Motor neuron (in vitro differentiated cells): ENCODE measurements at regions not wholly inside any gene's neighbourhood (a gene's known extent, or its start where the extent isn't known, plus 50 kb on each side); places are given as distances from the start of the nearest gene placed in this dataset.
A peak's percentile ranks its signal among the peaks of the same experiment; 100 is the strongest.

Experiments used
- ATAC-seq, 8 experiments: fragments of 200-7000 bp; cut with Tn5 transposase; replicated peaks in 6 of 8; 2 replicates each; pipeline ENCODE4 v1.8.0; 2021; ENCODE audit warnings: mild to moderate bottlenecking in 8 of 8, moderate library complexity in 8 of 8
- H3K27ac ChIP-seq, 2 donors: fragments of 250-450 bp; sonication (Bioruptor Pico); 2 replicates each; pipeline ENCODE4 v1.9.0; 2021; ENCODE audit warnings: antibody characterized with exemption in 2 of 2, mild to moderate bottlenecking in 2 of 2, moderate library complexity in 1 of 2
- H3K4me1 ChIP-seq, 2 donors: fragments of 250-450 bp; sonication (Bioruptor Pico); replicated peaks in 1 of 2; 2 replicates each; pipeline ENCODE4 v1.6.1; 2021; ENCODE audit warnings: antibody characterized with exemption in 2 of 2, mild to moderate bottlenecking in 2 of 2, moderate library complexity in 1 of 2
- H3K4me3 ChIP-seq, 5 donors: fragments of 250-450 bp; sonication (Bioruptor Pico); 2 replicates each; pipeline ENCODE4 v1.9.0; 2021; ENCODE audit warnings: antibody characterized with exemption in 5 of 5, mild to moderate bottlenecking in 5 of 5, moderate library complexity in 4 of 5
- WGBS, 10 experiments: fragments of 450-650 bp; shearing (Covaris generic); methylation state at CpG; one replicate each; pipeline ENCODE4 v1.0.0; 2022; 5-methylcytosine and 5-hydroxymethylcytosine counted together
- in situ Hi-C, 9 experiments: fragments of 400-800 bp; cut with MboI; loops; one replicate each; pipeline ENCODE4 v1.15.0; 2021; ENCODE audit warnings: low sequenced_read_pairs in 9 of 9, low pct_unique_long_range_greater_than_20kb in 2 of 9; ENCODE audit not compliant: unreplicated experiment in 9 of 9

DNA sequence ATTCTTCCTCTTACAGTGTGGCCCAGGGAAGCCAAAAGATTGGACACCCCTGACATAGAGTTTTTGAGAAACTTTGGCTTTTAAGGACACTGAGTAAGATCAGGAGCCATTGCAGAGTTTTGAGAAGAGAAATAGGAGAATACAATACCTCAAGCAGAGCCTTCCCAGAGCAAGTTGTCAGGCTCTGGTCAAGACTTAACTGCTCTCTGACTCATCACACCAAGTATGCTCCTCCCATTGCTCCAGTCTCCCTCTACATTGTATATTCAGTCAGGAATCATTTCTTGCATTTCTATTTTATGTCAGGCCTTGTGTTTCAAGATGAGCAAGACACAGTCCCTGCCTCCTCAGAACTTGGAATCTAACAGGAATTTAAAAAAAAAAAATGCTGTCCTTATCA is 176.4 kb upstream of the FMR1 start:
- peak in 1 of 8 experiments; percentile 30 for ATAC-seq
- in situ Hi-C loops = no loop called here
- no peak overlapping the region for H3K27ac ChIP-seq
- H3K4me3 ChIP-seq = no peak overlapping the region
- no peaks in the 10 kb centered on the region for H3K4me1 ChIP-seq

DNA sequence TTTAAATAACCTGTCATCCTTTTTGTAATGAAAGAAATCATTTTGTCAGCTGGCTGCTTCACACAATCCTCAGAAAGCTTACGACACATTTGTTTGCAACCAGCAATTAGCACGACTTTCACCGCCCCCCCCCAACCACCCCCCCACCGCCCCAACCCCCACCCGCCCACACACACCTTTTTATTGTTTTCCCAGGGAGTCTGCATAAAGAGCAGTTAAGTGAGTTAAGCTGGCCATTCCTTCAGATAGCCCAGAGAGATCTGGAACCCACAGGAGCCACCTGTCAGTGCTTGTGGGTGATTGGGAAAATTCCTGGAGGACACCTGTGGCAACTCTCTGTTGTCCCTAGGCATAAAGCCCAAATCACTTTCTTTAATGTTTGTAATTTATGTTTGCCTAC is 175.7 kb upstream of the FMR1 start:
- no peak for ATAC-seq
- no peaks in the 10 kb centered on the region for H3K4me1 ChIP-seq
- WGBS, 10 experiments = 40% methylated on average over 1 of the region's 5 CpGs; no CpG with 5 or more reads in 9 of the 10 experiments
- in situ Hi-C loops = no loop called here
- no peak overlapping the region for H3K27ac ChIP-seq
- H3K4me3 ChIP-seq = no peak overlapping the region

DNA sequence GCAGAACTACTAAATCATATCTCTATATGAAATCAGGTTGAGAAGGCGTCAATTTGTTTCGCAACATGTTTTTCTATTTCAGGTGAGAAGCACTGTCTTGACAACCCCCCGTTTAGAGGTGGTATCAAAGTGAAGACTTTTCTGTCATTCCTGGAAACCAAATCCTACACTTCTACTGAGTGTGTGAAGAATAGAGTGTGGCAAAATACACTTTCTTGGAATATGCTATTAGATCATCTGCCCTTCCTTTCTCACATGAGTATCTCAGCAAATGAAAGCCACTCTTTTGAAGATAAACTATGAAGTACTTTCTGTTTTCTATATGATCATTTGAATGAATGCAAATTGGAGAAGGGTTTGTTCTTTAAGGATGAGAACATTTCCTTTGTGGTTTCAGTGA is 174.0 kb upstream of the FMR1 start:
- in situ Hi-C loops = no loop called here
- no peaks in the 10 kb centered on the region for H3K4me1 ChIP-seq
- WGBS, 10 experiments = 3 to 95% (median 14%) methylated on average over 2 to 3 of the region's 3 CpGs; no CpG with 5 or more reads in 7 of the 10 experiments
- no peak overlapping the region for H3K4me3 ChIP-seq
- H3K27ac ChIP-seq = no peak overlapping the region
- no peak for ATAC-seq

DNA sequence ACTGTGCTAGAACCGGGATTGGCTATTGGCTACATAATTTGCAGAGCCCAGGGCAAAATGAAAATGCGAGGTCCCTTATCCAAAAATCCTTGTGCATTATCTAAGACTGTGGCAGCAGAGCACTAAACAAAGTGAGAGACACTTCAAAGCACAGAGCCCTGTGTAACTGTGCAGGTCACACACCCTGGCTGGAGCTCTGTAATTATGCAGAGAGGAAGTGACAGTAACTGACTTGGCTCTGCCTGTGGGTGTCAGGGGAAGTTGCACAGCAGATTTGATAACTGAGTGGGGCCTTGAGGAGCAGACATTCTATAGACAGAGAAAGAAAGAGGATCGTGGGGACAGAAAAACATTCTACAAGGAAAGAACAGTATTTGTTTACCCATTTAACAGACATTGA is 173.5 kb upstream of the FMR1 start:
- in situ Hi-C loops = no loop called here
- Histone ChIP-seq H3K4me1 (no peaks in the 10 kb centered on the region), H3K4me3 (no peak overlapping the region), H3K27ac (no peak overlapping the region)
- 0 to 67% (median 26%) methylated on average over 1 to 3 of the region's 3 CpGs; no CpG with 5 or more reads in 6 of the 10 experiments for WGBS, 10 experiments
- no peak for ATAC-seq

DNA sequence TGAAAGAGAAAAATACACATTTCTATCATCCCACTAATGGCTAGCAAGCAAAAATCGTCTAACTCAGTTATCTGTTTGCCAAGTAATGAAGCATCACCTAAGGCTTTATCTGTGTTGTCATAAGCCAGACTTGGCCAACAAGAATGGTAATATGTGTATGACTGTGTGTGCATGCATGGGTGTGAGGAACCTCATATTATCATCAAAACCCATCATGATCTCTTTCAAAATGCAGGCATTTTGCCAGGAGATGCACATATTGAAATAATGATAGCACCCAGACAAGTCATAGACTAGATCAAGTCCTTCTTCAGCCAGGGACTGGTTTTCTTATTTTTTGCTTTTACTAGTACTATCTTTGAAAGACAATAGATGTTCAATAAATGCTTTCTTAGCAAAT is 172.5 kb upstream of the FMR1 start:
- Histone ChIP-seq H3K4me1 (no peaks in the 10 kb centered on the region), H3K4me3 (no peak overlapping the region), H3K27ac (no peak overlapping the region)
- in situ Hi-C loops = no loop called here
- peak in 1 of 8 experiments; percentile 41 for ATAC-seq
- WGBS, 10 experiments = 0 to 43% (median 25%) methylated on average over 1 of the region's 1 CpG; no CpG with 5 or more reads in 7 of the 10 experiments

DNA sequence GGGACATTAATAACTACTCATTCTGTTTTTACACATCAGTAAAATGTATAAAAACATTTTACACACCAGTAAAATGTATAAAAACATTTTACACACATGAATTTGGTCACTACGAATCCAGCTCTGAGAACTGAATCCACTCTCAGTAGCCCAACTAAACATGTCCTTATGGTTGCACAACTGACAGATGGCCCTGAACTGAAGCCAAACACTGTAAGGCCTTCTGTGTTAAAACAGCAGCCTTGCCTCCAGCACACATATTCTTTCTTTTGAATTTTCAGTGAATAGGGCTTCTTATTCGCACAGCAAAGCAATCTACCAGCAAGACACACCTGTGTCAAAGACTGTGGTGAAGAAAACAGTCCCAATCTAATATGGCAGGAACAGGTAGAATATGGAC is 169.9 kb upstream of the FMR1 start:
- no peaks in the 10 kb centered on the region for H3K4me1 ChIP-seq
- in situ Hi-C loops = no loop called here
- no peak for ATAC-seq
- H3K27ac ChIP-seq = no peak overlapping the region
- WGBS, 10 experiments = 14% methylated on average over 1 of the region's 2 CpGs; no CpG with 5 or more reads in 9 of the 10 experiments
- no peak overlapping the region for H3K4me3 ChIP-seq

DNA sequence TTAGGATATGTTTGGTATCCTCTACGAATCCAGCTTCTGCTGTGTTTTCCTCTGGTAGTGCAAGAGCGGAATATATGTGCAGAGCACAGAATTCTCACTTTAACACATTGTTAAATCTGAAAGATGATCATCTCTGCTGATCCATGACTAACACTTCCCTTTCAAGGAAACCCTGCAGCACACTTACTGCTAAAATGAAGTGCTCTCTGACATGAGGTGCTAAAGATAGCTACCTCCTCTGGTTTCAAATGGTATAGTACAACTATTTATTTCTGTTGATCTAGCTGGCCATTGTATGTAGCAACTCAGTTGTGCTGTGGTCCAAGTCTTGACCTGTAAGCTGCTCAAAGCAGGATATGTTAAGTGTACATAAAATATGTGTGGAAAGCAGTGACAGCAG is 162.4 kb upstream of the FMR1 start:
- Histone ChIP-seq H3K4me1 (no peaks in the 10 kb centered on the region), H3K4me3 (no peak overlapping the region), H3K27ac (no peak overlapping the region)
- ATAC-seq = no peak
- 20 to 43% (median 37%) methylated on average over 1 to 2 of the region's 2 CpGs; no CpG with 5 or more reads in 7 of the 10 experiments for WGBS, 10 experiments
- in situ Hi-C loops = no loop called here

DNA sequence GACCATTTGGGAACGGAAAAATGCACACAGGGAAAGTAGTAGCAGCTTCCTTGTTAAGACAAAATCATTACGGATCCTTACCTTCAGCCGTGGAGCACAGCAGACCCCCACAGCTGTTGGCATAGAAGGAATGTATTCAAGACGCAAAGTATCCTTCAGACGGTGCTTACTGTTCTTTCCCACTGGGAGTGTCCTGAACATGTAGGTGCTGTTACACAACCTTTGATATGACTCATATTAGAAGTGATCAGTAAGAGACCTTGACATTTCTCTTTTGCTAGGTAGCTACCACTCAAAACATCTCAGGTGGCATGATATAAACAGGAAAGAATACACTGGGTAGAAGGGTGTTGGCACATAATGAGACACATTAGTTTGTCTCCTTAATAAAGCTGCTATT is 154.0 kb upstream of the FMR1 start:
- WGBS, 10 experiments = 50 to 56% methylated on average over 1 to 5 of the region's 5 CpGs; no CpG with 5 or more reads in 8 of the 10 experiments
- ATAC-seq = no peak
- Histone ChIP-seq H3K4me1 (no peaks in the 10 kb centered on the region), H3K4me3 (no peak overlapping the region), H3K27ac (no peak overlapping the region)
- in situ Hi-C loops = no loop called here

DNA sequence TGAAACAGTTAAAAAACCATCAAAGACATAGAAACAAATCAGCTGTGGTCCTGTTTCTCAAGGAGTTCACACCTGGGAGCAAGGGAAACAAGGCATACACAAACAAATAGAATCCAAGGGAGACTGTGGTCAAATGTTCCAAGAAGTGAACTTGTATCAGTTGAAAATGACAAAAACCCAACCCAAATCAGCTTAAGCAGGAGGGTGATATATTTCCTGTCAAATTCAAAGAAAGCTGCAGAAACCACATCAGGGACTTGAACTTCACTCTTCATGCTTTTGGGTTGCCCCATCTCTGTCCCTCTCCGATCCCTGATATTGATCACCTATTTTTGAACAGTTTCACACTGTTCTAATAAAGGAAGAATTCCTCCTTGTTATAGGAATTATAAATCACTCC is 148.6 kb upstream of the FMR1 start:
- H3K4me1 ChIP-seq = no peaks in the 10 kb centered on the region
- ATAC-seq = no peak
- no peak overlapping the region for H3K4me3 ChIP-seq
- in situ Hi-C loops = no loop called here
- H3K27ac ChIP-seq = no peak overlapping the region
- WGBS, 10 experiments = 0 to 55% (median 33%) methylated on average over 1 of the region's 1 CpG; no CpG with 5 or more reads in 7 of the 10 experiments

DNA sequence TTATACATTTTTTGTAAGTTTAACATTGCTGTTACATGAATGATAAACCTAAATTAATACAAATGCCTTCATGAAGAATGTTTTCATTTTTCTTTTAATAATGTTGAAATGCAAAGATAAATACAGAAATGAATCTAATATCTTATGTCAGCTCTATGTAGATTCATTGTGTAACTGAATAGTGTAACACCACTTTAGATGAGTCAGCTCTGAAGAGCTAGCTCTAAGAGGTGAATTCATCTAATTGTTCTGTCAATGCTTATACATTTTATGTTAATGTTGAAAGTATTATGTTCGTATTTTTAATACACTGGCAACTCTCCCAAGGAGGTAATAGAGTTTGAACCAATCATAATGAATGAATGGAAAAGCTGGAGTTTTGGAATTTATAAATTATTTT is 146.9 kb upstream of the FMR1 start:
- in situ Hi-C loops = no loop called here
- Histone ChIP-seq H3K4me3 (no peak overlapping the region), H3K4me1 (no peaks in the 10 kb centered on the region), H3K27ac (no peak overlapping the region)
- peak in 3 of 8 experiments; percentile 15 to 66 (median 51) for ATAC-seq
- WGBS, 10 experiments = 0 to 57% (median 30%) methylated on average over 1 of the region's 1 CpG; no CpG with 5 or more reads in 6 of the 10 experiments

DNA sequence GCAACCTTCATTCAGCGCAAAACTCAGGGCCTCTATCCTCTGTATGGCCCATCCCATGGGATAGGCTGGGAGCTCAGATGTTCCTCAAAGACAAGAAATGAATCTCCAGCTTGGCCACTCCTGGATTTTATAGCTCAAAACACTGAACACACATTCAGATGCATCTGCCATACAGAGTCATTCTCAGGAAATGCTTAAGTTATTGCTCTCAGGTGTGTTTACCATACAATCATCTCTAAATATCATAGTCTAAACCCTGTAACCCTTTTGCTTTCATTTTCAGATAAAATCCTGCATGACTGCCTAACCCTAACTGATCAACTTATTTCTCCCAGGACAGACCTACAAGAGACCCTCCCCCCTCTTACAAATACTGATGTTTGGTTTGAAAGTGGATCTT is 140.9 kb upstream of the FMR1 start:
- Histone ChIP-seq H3K4me3 (no peak overlapping the region), H3K4me1 (no peaks in the 10 kb centered on the region), H3K27ac (no peak overlapping the region)
- 40 to 88% (median 40%) methylated on average over 1 of the region's 1 CpG; no CpG with 5 or more reads in 7 of the 10 experiments for WGBS, 10 experiments
- no peak for ATAC-seq
- in situ Hi-C loops = no loop called here

DNA sequence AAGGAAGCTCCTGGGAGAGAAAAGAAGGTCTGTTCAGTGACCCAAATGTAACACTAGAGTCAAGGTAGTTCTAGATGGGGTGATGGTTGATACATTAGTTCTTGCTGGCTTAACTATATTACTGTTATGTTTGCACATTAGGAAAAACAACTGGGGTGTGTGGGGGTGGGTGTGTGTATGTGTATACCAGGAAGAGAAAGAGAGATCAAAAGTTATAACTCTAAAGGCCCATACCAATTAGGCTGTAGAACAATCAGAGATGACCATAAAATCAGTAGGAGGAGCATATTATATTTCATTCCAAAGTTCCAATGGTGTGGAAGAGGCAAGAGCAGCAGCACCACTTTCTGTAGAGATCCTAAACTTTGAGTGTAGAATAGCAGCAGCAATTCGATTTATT is 134.7 kb upstream of the FMR1 start:
- Histone ChIP-seq H3K4me3 (no peak overlapping the region), H3K4me1 (no peaks in the 10 kb centered on the region), H3K27ac (no peak overlapping the region)
- 0 to 63% (median 60%) methylated on average over 1 of the region's 1 CpG; no CpG with 5 or more reads in 7 of the 10 experiments for WGBS, 10 experiments
- in situ Hi-C loops = no loop called here
- ATAC-seq = no peak

DNA sequence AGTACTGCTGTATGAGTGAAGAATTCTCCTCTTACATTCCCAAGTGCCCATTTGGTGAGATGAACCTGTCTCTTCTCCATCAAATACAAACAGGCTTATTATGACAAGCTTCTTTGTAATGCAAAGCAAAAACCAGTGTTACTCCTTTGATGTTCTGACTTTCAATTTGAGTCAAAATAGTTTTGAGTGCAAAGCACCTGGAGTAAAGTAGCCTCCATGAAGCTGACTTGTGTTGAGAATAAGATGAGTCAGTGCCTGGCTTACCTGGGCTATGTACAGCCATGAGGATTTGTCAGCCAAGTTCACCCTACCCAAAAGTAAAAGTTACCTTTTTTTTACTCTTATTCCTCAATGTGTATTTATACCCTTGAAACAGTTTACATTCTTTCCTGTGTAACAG is 132.5 kb upstream of the FMR1 start:
- Histone ChIP-seq H3K4me3 (no peak overlapping the region), H3K4me1 (no peaks in the 10 kb centered on the region), H3K27ac (no peak overlapping the region)
- no peak for ATAC-seq
- in situ Hi-C loops = no loop called here

DNA sequence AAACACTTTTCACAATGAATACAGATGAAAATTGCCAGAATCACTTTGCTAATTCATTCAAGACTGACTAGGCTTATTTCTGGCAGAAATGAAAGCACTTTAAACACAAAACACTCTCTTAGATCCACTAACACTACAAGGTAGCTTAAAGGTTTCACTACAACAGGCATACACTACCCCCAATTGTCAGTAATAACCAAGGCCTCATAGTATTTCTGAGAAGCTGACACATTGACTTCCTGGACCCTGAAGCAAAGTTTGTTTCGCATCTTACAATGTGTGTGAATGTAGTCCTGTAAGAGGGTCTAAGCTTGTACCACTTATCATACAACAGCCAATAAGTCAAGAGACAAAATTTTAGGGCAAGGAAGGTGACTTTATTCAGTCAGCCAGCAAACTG is 129.9 kb upstream of the FMR1 start:
- in situ Hi-C loops = no loop called here
- H3K4me3 ChIP-seq = no peak overlapping the region
- H3K27ac ChIP-seq = no peak overlapping the region
- no peaks in the 10 kb centered on the region for H3K4me1 ChIP-seq
- ATAC-seq = no peak
- 29 to 100% methylated on average over 1 of the region's 1 CpG; no CpG with 5 or more reads in 8 of the 10 experiments for WGBS, 10 experiments
